HEK293 (cell line): ENCODE measurements at regions not wholly inside any gene's neighbourhood (a gene's known extent, or its start where the extent isn't known, plus 50 kb on each side); places are given as distances from the start of the nearest gene placed in this dataset.

Experiments
- CTCF ChIA-PET: fragments of 350-600 bp; formaldehyde crosslinking; extraction: SDS; loops from one replicate; lab custom pipeline; 2021; ENCODE audit warnings: antibody characterized with exemption; lab: Yijun Ruan, JAX
- POLR2A ChIA-PET: fragments of 300-600 bp; formaldehyde crosslinking; extraction: SDS; loops from one replicate; lab custom pipeline; 2020; ENCODE audit warnings: antibody characterized with exemption, inconsistent platforms; lab: Yijun Ruan, JAX
- H3K27ac ChIP-seq: fragments of 200-500 bp; sonication (Bioruptor generic); 2 replicates; pipeline ENCODE4 v1.5.1; 2014; ENCODE audit warnings: low read depth, low read length, control low read depth, inconsistent platforms; ENCODE audit errors: extremely low read depth
- H3K36me3 ChIP-seq, 2 experiments: fragments of 200-500 bp in 1 of 2; sonication (Bioruptor generic) in 1 of 2; 1 replicate in 1 of 2; 2 replicates in 1 of 2; pipeline ENCODE4 v1.5.1; 2014 to 2017; ENCODE audit warnings: inconsistent platforms in 2 of 2, low read length in 2 of 2; ENCODE audit not compliant: control insufficient read depth in 2 of 2, insufficient read depth in 1 of 2
- H3K4me1 ChIP-seq: fragments of 200-500 bp; sonication (Bioruptor generic); 2 replicates; pipeline ENCODE4 v1.5.1; 2014; ENCODE audit warnings: mild to moderate bottlenecking, low read length, inconsistent platforms; ENCODE audit not compliant: control insufficient read depth, insufficient read depth
- H3K4me3 ChIP-seq: 2 replicates; pipeline ENCODE4 v1.5.1; 2011; ENCODE audit warnings: low read depth, mild to moderate bottlenecking, control low read depth, low read length, moderate library complexity
- H3K9me3 ChIP-seq: fragments of 200-500 bp; sonication (Bioruptor generic); 2 replicates; pipeline ENCODE4 v1.5.1; 2014; ENCODE audit warnings: low read depth, low read length, inconsistent platforms; ENCODE audit not compliant: control insufficient read depth, insufficient read depth
- GLI2 ChIP-seq: fragments of 450-650 bp; formaldehyde crosslinking; IDR thresholded peaks from 2 replicates; pipeline ENCODE4; 2017; ENCODE audit warnings: missing biosample characterization, missing genetic modification characterization, low read depth, borderline replicate concordance
- KLF9 ChIP-seq: fragments of 450-650 bp; formaldehyde crosslinking; IDR thresholded peaks from 2 replicates; pipeline ENCODE4 v1.5.1; 2016; ENCODE audit warnings: missing biosample characterization, missing genetic modification characterization, low read depth
- PATZ1 ChIP-seq: fragments of 450-650 bp; formaldehyde crosslinking; IDR thresholded peaks from 2 replicates; pipeline ENCODE4 v1.5.1; 2016; ENCODE audit warnings: missing biosample characterization, missing genetic modification characterization
- PRDM6 ChIP-seq: fragments of 450-650 bp; formaldehyde crosslinking; IDR thresholded peaks from 2 replicates; pipeline ENCODE4 v1.5.1; 2017; ENCODE audit warnings: missing biosample characterization, missing genetic modification characterization
- ZBTB10 ChIP-seq: fragments of 450-650 bp; formaldehyde crosslinking; IDR thresholded peaks from 2 replicates; pipeline ENCODE4 v1.5.1; 2016; ENCODE audit warnings: missing biosample characterization, missing genetic modification characterization
- ZBTB17 ChIP-seq: fragments of 450-650 bp; formaldehyde crosslinking; IDR thresholded peaks from 2 replicates; pipeline ENCODE4 v1.5.1; 2016; ENCODE audit warnings: missing biosample characterization, missing genetic modification characterization
- ZEB2 ChIP-seq: fragments of 450-650 bp; formaldehyde crosslinking; IDR thresholded peaks from 2 replicates; pipeline ENCODE4 v1.5.1; 2016; ENCODE audit warnings: missing biosample characterization, missing genetic modification characterization
- ZNF169 ChIP-seq: fragments of 450-650 bp; formaldehyde crosslinking; IDR thresholded peaks from 2 replicates; pipeline ENCODE4 v1.5.1; 2016; ENCODE audit warnings: missing biosample characterization, missing genetic modification characterization
- ZNF221 ChIP-seq: fragments of 450-650 bp; formaldehyde crosslinking; IDR thresholded peaks from 2 replicates; pipeline ENCODE4 v1.5.1; 2017; ENCODE audit warnings: missing biosample characterization, missing genetic modification characterization, borderline replicate concordance
- ZNF280C ChIP-seq: fragments of 450-650 bp; formaldehyde crosslinking; IDR thresholded peaks from 2 replicates; pipeline ENCODE4 v1.5.1; 2016; ENCODE audit warnings: missing biosample characterization, missing genetic modification characterization
- ZNF292 ChIP-seq: fragments of 450-650 bp; formaldehyde crosslinking; IDR thresholded peaks from 2 replicates; pipeline ENCODE4 v1.5.1; 2016; ENCODE audit warnings: low read depth, missing biosample characterization, missing genetic modification characterization, borderline replicate concordance
- ZNF302 ChIP-seq: fragments of 450-650 bp; formaldehyde crosslinking; IDR thresholded peaks from 2 replicates; pipeline ENCODE4 v1.5.1; 2016; ENCODE audit warnings: missing biosample characterization, missing genetic modification characterization, low read depth
- ZNF366 ChIP-seq: fragments of 450-650 bp; formaldehyde crosslinking; conservative IDR thresholded peaks from 2 replicates; pipeline ENCODE4 v1.5.1; 2016; ENCODE audit warnings: missing biosample characterization, missing genetic modification characterization
- ZNF398 ChIP-seq: fragments of 450-650 bp; formaldehyde crosslinking; IDR thresholded peaks from 2 replicates; pipeline ENCODE4 v1.5.1; 2017; ENCODE audit warnings: missing biosample characterization, missing genetic modification characterization
- ZNF423 ChIP-seq: fragments of 450-650 bp; formaldehyde crosslinking; IDR thresholded peaks from 2 replicates; pipeline ENCODE4 v1.5.1; 2016; ENCODE audit warnings: missing biosample characterization, missing genetic modification characterization
- ZNF514 ChIP-seq: fragments of 450-650 bp; formaldehyde crosslinking; IDR thresholded peaks from 2 replicates; pipeline ENCODE4 v1.5.1; 2016; ENCODE audit warnings: missing biosample characterization, missing genetic modification characterization
- ZNF560 ChIP-seq: fragments of 450-650 bp; formaldehyde crosslinking; IDR thresholded peaks from 2 replicates; pipeline ENCODE4 v1.5.1; 2017; ENCODE audit warnings: missing biosample characterization, missing genetic modification characterization, borderline replicate concordance
- ZNF660 ChIP-seq: fragments of 450-650 bp; IDR thresholded peaks from 2 replicates; pipeline ENCODE4 v1.5.1; 2018; ENCODE audit warnings: missing biosample characterization, mild to moderate bottlenecking, missing genetic modification characterization
- ZNF677 ChIP-seq: fragments of 450-650 bp; IDR thresholded peaks from 2 replicates; pipeline ENCODE4 v1.5.0; 2018; ENCODE audit warnings: missing biosample characterization, mild to moderate bottlenecking, missing genetic modification characterization, moderate library complexity
- ZSCAN23 ChIP-seq: fragments of 450-650 bp; formaldehyde crosslinking; IDR thresholded peaks from 2 replicates; pipeline ENCODE4 v1.5.1; 2016; ENCODE audit warnings: missing biosample characterization, missing genetic modification characterization

GRCh38 chr19:31986951-31987350 lies 358.5 kb upstream of the ZNF507 start:
- Histone ChIP-seq H3K27ac (no peak overlapping the region), H3K36me3 (no peaks in the 10 kb centered on the region), H3K4me3 (no peak overlapping the region), H3K4me1 (no peaks in the 10 kb centered on the region), H3K9me3 (peaks cover 2% of the 10 kb centered on the region; the same call in 1 of the 2 replicates)
- no peak for TF ChIP-seq ZNF169 (tag by site-specific recombination)
- no peak for TF ChIP-seq ZNF560
- no peak for TF ChIP-seq ZNF677 (tag by site-specific recombination)
- no peak for TF ChIP-seq ZNF221 (tag by site-specific recombination)
- no peak for TF ChIP-seq ZNF292 (tag by site-specific recombination)
- no peak for TF ChIP-seq ZSCAN23 (tag by site-specific recombination)
- TF ChIP-seq ZNF398 (tag by site-specific recombination): no peak
- no peak for TF ChIP-seq ZNF423 (tag by site-specific recombination)
- TF ChIP-seq ZNF660 (tag by site-specific recombination): no peak
- no peak for TF ChIP-seq ZEB2
- TF ChIP-seq ZNF302 (tag by site-specific recombination): no peak
- no peak for TF ChIP-seq GLI2
- TF ChIP-seq PRDM6 (tag by site-specific recombination): no peak
- no peak for TF ChIP-seq PATZ1
- no peak for TF ChIP-seq ZNF514 (tag by site-specific recombination)
- no peak for TF ChIP-seq ZBTB10 (tag by site-specific recombination)
- CTCF ChIA-PET: interaction anchor here (0.6 kb wide), 2 partner anchors 507 to 1103 kb away, joined by 3 to 4 read pairs; no protein-coding TSS in a partner anchor
- POLR2A ChIA-PET: no interaction called here

GRCh38 chr19:31988256-31988655 lies 357.2 kb upstream of the ZNF507 start:
- Histone ChIP-seq H3K4me1 (no peaks in the 10 kb centered on the region), H3K9me3 (peaks cover 2% of the 10 kb centered on the region; the same call in 1 of the 2 replicates), H3K4me3 (no peak overlapping the region), H3K36me3 (no peaks in the 10 kb centered on the region), H3K27ac (no peak overlapping the region)
- TF ChIP-seq ZNF366: peak; percentile 87
- TF ChIP-seq ZBTB17 (tag by site-specific recombination): peak; percentile 81
- TF ChIP-seq KLF9 (tag by site-specific recombination): no peak
- 0 out of 2 replicates have a peak, but pooled peaks have one; percentile 61 for TF ChIP-seq ZNF280C (tag by site-specific recombination)
- CTCF ChIA-PET: interaction anchor here (0.7 kb wide), 1 partner anchor 516 kb away, joined by 3 read pairs; no protein-coding TSS in a partner anchor
- POLR2A ChIA-PET: no interaction called here
